ENCODE measurements at regions not wholly inside any gene's neighbourhood (a gene's known extent, or its start where the extent isn't known, plus 50 kb on each side); places are given as distances from the start of the nearest gene placed in this dataset.

- no peak for TF ChIP-seq CTCF (IDR thresholded peaks at IDR 0.05; ENCODE audit: borderline replicate concordance, control extremely low read depth, extremely low read depth, insufficient read depth, missing control alignments)
- in situ Hi-C loops (cut with MboI; ENCODE audit: low sequenced_read_pairs, unreplicated experiment), result no loop called here
- no peak for DNase-seq (ENCODE audit: low spot score)
Measured at GRCh38 chr1:166221316-166221715, 54.5 kb upstream of the FAM78B start.

- TF ChIP-seq CTCF (IDR thresholded peaks at IDR 0.05; ENCODE audit: borderline replicate concordance, control extremely low read depth, extremely low read depth, insufficient read depth, missing control alignments), result no peak
- DNase-seq (ENCODE audit: low spot score), result no peak
- in situ Hi-C loops (cut with MboI; ENCODE audit: low sequenced_read_pairs, unreplicated experiment), result no loop called here
Measured at GRCh38 chr1:166233750-166234366, 67.1 kb upstream of the FAM78B start.

- no peak for TF ChIP-seq CTCF (IDR thresholded peaks at IDR 0.05; ENCODE audit: borderline replicate concordance, control extremely low read depth, extremely low read depth, insufficient read depth, missing control alignments)
- DNase-seq (ENCODE audit: low spot score), result no peak
- in situ Hi-C loops (cut with MboI; ENCODE audit: low sequenced_read_pairs, unreplicated experiment), result no loop called here
Measured at GRCh38 chr1:166235728-166236127, 68.9 kb upstream of the FAM78B start.

DNA sequence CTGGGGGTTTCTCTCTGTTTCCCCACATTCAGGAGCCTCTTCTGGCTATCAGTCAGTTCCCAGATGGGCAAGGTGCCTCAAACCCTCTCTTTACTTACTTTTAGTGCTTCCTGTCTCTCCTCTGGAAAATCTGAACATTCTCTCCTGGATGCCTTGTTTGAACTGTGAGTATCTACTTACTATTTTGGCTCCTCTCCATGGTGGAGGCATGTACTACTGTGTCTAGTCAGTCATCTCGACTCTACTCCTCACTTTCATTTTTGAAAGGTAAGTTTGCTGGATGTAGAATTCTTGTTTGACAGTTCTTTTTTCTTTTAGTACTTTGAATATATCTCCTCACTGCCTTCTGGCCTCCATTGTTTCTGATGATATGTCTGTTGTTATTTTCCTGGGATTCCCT is 70.9 kb upstream of the FAM78B start:
- no peak for DNase-seq (ENCODE audit: low spot score)

DNA sequence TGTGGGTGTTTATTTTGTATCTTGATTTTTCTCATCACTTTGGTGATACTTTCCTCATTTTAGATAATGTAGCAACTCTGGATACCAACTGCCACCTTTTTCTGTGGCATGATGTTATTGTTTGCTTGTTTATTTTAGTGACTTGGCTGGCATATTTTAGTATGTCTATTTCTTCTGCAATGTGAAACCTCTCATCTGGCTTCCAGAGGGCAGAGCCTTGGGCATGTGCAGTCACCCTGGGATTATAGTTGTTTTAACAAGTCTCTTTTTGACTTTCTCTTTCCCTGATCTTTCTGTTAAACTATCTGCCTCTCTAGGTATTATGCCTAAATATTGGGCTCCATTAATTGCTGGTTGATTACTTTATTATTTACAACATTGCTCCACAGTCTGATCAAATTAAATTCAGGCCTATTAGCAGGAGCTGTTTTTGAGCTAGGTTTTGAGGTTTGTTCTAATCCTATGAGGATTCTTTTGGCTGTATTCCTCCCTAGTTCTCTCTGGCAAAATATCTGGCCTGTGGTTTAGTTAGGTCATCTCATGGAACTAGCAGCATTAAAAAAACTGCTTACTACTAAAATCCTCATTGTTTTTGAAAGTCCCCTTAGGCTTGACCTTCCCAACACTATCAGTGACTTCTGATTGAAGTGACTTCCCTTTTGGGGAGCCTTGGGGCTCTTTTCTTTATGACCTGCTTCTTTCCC is 86.4 kb upstream of the FAM78B start:
- no peak for DNase-seq (ENCODE audit: low spot score)
- in situ Hi-C loops (cut with MboI; ENCODE audit: low sequenced_read_pairs, unreplicated experiment), result no loop called here
- no peak for TF ChIP-seq CTCF (IDR thresholded peaks at IDR 0.05; ENCODE audit: borderline replicate concordance, control extremely low read depth, extremely low read depth, insufficient read depth, missing control alignments)

More for the DNA sequence above, 70.9 kb upstream of the FAM78B start:
- no peak for TF ChIP-seq CTCF (IDR thresholded peaks at IDR 0.05; ENCODE audit: borderline replicate concordance, control extremely low read depth, extremely low read depth, insufficient read depth, missing control alignments)
- in situ Hi-C loops (cut with MboI; ENCODE audit: low sequenced_read_pairs, unreplicated experiment), result no loop called here

- in situ Hi-C loops (cut with MboI; ENCODE audit: low sequenced_read_pairs, unreplicated experiment), result no loop called here
- TF ChIP-seq CTCF (IDR thresholded peaks at IDR 0.05; ENCODE audit: borderline replicate concordance, control extremely low read depth, extremely low read depth, insufficient read depth, missing control alignments), result no peak
- DNase-seq (ENCODE audit: low spot score), result no peak
Measured at GRCh38 chr1:166258017-166258416, 91.2 kb upstream of the FAM78B start.
